Endothelial cell of umbilical vein (primary cell): ENCODE measurements at regions not wholly inside any gene's neighbourhood (a gene's known extent, or its start where the extent isn't known, plus 50 kb on each side); places are given as distances from the start of the nearest gene placed in this dataset.

ENCODE experiments used
- CTCF ChIP-seq, 2 donors: IDR thresholded peaks; 1 replicate in 1 of 2; 2 replicates in 1 of 2; pipeline ENCODE4 v1.5.1; 2011; ENCODE audit warnings: low read length in 2 of 2, mild to moderate bottlenecking in 2 of 2, moderate library complexity in 2 of 2, control low read depth in 1 of 2, inconsistent platforms in 1 of 2, low read depth in 1 of 2; ENCODE audit not compliant: insufficient read depth in 1 of 2; ENCODE audit errors: extremely low read depth in 1 of 2
- EZH2 ChIP-seq: IDR thresholded peaks from 2 replicates; pipeline ENCODE4 v1.6.1; 2012; ENCODE audit warnings: borderline replicate concordance, low read depth, mild to moderate bottlenecking, moderate library complexity, low read length, inconsistent platforms; ENCODE audit not compliant: severe bottlenecking
- FOS ChIP-seq: IDR thresholded peaks from 2 replicates; pipeline ENCODE4 v1.6.1; 2011; ENCODE audit warnings: mild to moderate bottlenecking, low read length, moderate library complexity, borderline replicate concordance; ENCODE audit not compliant: insufficient read depth
- GATA2 ChIP-seq: IDR thresholded peaks from 2 replicates; pipeline ENCODE4 v1.7.0; 2011; ENCODE audit warnings: low read depth, mild to moderate bottlenecking, moderate library complexity, mixed read lengths, low read length; ENCODE audit not compliant: insufficient read length, insufficient read depth
- JUN ChIP-seq: IDR thresholded peaks from 2 replicates; pipeline ENCODE4 v1.6.1; 2011; ENCODE audit warnings: borderline replicate concordance, low read depth; ENCODE audit not compliant: insufficient read length, insufficient read depth
- MAX ChIP-seq: IDR thresholded peaks from 2 replicates; pipeline ENCODE4 v1.6.1; 2011; ENCODE audit not compliant: insufficient read depth, insufficient read length
- MYC ChIP-seq: IDR thresholded peaks from one replicate; pipeline ENCODE4 v1.6.1; 2011; ENCODE audit warnings: mild to moderate bottlenecking, low read depth, low read length
- POLR2A ChIP-seq: IDR thresholded peaks from 2 replicates; pipeline ENCODE4 v1.6.1; 2012; ENCODE audit warnings: low read depth, mild to moderate bottlenecking, control low read depth, low read length
- POLR2AphosphoS5 ChIP-seq: IDR thresholded peaks from 2 replicates; pipeline ENCODE4 v1.6.1; 2012; ENCODE audit warnings: low read depth, mild to moderate bottlenecking, control low read depth, low read length, moderate library complexity; ENCODE audit not compliant: insufficient read depth

- no peak for TF ChIP-seq CTCF (IDR thresholded peaks at IDR 0.05; ENCODE audit: extremely low read depth in 1 of 2, insufficient read depth in 1 of 2, low read depth in 1 of 2, low read length in 2 of 2)
- no peak for TF ChIP-seq EZH2
- TF ChIP-seq POLR2A = no peak
- TF ChIP-seq MAX = no peak
- no peak for TF ChIP-seq POLR2AphosphoS5
- no peak for TF ChIP-seq GATA2
- no peak for TF ChIP-seq FOS
- TF ChIP-seq JUN = no peak
- TF ChIP-seq MYC = no peak
Measured at GRCh38 chr13:39209731-39210531, 171.7 kb downstream of the NHLRC3 start.
